ENCODE measurements at regions not wholly inside any gene's neighbourhood (a gene's known extent, or its start where the extent isn't known, plus 50 kb on each side); places are given as distances from the start of the nearest gene placed in this dataset.
A peak's percentile ranks its signal among the peaks of the same experiment; 100 is the strongest.

DNA sequence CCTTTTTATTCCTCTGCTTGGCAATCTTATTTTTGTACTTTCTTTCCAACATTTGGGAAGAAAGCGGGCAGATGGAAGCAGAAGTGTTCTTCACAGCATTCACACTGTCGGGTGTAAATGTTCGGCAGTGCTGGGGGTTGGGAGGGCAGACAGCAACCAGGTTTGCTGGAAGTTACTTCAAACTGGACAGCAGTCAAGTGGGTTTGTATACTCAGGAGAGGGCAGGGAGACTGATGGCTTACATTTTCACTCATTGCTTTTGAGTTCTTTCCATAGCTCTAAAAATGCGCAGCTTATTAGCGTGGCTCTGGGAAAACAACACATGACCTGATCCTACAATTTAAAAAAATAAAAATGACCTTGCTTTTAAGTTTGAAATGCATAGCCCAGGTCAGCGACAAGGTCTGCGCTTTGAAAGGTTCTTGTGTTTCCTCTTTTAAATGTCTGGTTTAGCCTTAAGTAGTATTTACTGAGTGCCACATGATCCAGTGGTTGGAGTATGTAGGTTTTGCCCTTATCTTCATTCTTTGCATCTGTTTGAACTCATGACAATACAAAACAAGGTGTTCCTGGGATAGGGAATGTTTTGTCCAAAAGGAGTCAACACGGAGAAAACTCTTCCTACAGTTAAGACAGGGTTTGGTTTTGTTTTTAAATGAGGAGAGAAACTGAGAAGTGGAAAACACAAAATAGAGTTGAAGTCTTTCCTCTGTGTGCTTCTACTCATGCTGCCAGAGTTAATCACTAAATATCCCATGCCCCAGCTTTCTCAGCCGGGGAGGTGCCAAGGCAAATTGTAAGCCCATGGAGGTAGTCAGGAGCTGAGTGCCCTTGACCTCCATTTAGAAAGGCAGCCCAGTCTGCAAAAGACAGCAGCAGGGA, 132.7 kb upstream of the DMRT1 start (continued):
- peak; percentile 67 for TF ChIP-seq TAF1 (CRISPR knock-in tag; IDR thresholded peaks at IDR 0.05)
- 0 out of 2 replicates have a peak, but pooled peaks have one; percentile 20 for TF ChIP-seq BORCS8-MEF2B (CRISPR knock-in tag; IDR thresholded peaks at IDR 0.05)
- TF ChIP-seq ZNF367 (CRISPR knock-in tag; IDR thresholded peaks at IDR 0.05; ENCODE audit: borderline replicate concordance): no peak
- TF ChIP-seq RELA (CRISPR knock-in tag; IDR thresholded peaks at IDR 0.05): no peak
- no peak for TF ChIP-seq SIN3B (IDR thresholded peaks at IDR 0.05; ENCODE audit: low read length)
- TF ChIP-seq IRF2 (CRISPR knock-in tag; IDR thresholded peaks at IDR 0.05): peak; percentile 22; the same call in 1 of the 2 replicates
- TF ChIP-seq ZNF547 (CRISPR knock-in tag; IDR thresholded peaks at IDR 0.05): no peak
- peak; percentile 9; the same call in 1 of the 2 replicates for TF ChIP-seq FOXK2 (IDR thresholded peaks at IDR 0.05)
- TF ChIP-seq, protein P1, sequence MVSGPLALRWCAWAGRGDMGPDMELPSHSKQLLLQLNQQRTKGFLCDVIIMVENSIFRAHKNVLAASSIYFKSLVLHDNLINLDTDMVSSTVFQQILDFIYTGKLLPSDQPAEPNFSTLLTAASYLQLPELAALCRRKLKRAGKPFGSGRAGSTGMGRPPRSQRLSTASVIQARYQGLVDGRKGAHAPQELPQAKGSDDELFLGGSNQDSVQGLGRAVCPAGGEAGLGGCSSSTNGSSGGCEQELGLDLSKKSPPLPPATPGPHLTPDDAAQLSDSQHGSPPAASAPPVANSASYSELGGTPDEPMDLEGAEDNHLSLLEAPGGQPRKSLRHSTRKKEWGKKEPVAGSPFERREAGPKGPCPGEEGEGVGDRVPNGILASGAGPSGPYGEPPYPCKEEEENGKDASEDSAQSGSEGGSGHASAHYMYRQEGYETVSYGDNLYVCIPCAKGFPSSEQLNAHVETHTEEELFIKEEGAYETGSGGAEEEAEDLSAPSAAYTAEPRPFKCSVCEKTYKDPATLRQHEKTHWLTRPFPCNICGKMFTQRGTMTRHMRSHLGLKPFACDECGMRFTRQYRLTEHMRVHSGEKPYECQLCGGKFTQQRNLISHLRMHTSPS (CRISPR knock-in tag; IDR thresholded peaks at IDR 0.05; ENCODE audit: low read depth): no peak
- TF ChIP-seq, protein P2, sequence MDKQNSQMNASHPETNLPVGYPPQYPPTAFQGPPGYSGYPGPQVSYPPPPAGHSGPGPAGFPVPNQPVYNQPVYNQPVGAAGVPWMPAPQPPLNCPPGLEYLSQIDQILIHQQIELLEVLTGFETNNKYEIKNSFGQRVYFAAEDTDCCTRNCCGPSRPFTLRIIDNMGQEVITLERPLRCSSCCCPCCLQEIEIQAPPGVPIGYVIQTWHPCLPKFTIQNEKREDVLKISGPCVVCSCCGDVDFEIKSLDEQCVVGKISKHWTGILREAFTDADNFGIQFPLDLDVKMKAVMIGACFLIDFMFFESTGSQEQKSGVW (CRISPR knock-in tag; IDR thresholded peaks at IDR 0.05; ENCODE audit: borderline replicate concordance): no peak
- TF ChIP-seq MTF2 (CRISPR knock-in tag; IDR thresholded peaks at IDR 0.05; ENCODE audit: borderline replicate concordance): no peak
- TF ChIP-seq, protein P3, sequence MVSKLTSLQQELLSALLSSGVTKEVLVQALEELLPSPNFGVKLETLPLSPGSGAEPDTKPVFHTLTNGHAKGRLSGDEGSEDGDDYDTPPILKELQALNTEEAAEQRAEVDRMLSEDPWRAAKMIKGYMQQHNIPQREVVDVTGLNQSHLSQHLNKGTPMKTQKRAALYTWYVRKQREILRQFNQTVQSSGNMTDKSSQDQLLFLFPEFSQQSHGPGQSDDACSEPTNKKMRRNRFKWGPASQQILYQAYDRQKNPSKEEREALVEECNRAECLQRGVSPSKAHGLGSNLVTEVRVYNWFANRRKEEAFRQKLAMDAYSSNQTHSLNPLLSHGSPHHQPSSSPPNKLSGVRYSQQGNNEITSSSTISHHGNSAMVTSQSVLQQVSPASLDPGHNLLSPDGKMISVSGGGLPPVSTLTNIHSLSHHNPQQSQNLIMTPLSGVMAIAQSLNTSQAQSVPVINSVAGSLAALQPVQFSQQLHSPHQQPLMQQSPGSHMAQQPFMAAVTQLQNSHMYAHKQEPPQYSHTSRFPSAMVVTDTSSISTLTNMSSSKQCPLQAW (CRISPR knock-in tag; IDR thresholded peaks at IDR 0.05): no peak
- peak; percentile 78 for TF ChIP-seq SAP130 (CRISPR knock-in tag; IDR thresholded peaks at IDR 0.05; ENCODE audit: low read depth)
- no peak for TF ChIP-seq RFXAP (CRISPR knock-in tag; IDR thresholded peaks at IDR 0.05; ENCODE audit: borderline replicate concordance)
- TF ChIP-seq, protein P4, sequence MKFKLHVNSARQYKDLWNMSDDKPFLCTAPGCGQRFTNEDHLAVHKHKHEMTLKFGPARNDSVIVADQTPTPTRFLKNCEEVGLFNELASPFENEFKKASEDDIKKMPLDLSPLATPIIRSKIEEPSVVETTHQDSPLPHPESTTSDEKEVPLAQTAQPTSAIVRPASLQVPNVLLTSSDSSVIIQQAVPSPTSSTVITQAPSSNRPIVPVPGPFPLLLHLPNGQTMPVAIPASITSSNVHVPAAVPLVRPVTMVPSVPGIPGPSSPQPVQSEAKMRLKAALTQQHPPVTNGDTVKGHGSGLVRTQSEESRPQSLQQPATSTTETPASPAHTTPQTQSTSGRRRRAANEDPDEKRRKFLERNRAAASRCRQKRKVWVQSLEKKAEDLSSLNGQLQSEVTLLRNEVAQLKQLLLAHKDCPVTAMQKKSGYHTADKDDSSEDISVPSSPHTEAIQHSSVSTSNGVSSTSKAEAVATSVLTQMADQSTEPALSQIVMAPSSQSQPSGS (CRISPR knock-in tag; IDR thresholded peaks at IDR 0.05): no peak
- TF ChIP-seq MXI1 (IDR thresholded peaks at IDR 0.05; ENCODE audit: borderline replicate concordance, low read depth, low read length): peak; percentile 6; the same call in 1 of the 3 replicates
- TF ChIP-seq, protein P5, sequence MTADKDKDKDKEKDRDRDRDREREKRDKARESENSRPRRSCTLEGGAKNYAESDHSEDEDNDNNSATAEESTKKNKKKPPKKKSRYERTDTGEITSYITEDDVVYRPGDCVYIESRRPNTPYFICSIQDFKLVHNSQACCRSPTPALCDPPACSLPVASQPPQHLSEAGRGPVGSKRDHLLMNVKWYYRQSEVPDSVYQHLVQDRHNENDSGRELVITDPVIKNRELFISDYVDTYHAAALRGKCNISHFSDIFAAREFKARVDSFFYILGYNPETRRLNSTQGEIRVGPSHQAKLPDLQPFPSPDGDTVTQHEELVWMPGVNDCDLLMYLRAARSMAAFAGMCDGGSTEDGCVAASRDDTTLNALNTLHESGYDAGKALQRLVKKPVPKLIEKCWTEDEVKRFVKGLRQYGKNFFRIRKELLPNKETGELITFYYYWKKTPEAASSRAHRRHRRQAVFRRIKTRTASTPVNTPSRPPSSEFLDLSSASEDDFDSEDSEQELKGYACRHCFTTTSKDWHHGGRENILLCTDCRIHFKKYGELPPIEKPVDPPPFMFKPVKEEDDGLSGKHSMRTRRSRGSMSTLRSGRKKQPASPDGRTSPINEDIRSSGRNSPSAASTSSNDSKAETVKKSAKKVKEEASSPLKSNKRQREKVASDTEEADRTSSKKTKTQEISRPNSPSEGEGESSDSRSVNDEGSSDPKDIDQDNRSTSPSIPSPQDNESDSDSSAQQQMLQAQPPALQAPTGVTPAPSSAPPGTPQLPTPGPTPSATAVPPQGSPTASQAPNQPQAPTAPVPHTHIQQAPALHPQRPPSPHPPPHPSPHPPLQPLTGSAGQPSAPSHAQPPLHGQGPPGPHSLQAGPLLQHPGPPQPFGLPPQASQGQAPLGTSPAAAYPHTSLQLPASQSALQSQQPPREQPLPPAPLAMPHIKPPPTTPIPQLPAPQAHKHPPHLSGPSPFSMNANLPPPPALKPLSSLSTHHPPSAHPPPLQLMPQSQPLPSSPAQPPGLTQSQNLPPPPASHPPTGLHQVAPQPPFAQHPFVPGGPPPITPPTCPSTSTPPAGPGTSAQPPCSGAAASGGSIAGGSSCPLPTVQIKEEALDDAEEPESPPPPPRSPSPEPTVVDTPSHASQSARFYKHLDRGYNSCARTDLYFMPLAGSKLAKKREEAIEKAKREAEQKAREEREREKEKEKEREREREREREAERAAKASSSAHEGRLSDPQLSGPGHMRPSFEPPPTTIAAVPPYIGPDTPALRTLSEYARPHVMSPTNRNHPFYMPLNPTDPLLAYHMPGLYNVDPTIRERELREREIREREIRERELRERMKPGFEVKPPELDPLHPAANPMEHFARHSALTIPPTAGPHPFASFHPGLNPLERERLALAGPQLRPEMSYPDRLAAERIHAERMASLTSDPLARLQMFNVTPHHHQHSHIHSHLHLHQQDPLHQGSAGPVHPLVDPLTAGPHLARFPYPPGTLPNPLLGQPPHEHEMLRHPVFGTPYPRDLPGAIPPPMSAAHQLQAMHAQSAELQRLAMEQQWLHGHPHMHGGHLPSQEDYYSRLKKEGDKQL (CRISPR knock-in tag; IDR thresholded peaks at IDR 0.05; ENCODE audit: low read depth): 0 out of 2 replicates have a peak, but pooled peaks have one; percentile 45

All from HepG2 (cell line).